Breast epithelium (tissue), 4 donors: ENCODE measurements at regions not wholly inside any gene's neighbourhood (a gene's known extent, or its start where the extent isn't known, plus 50 kb on each side); places are given as distances from the start of the nearest gene placed in this dataset.
A peak's percentile ranks its signal among the peaks of the same experiment; 100 is the strongest.

ENCODE experiments used
- DNase-seq, 2 donors: peaks; one replicate each; pipeline ENCODE4 v3.0.0-alpha.2; 2019; ENCODE audit warnings: low spot score in 2 of 2
- H3K27ac ChIP-seq, 2 donors: fragments of 200-600 bp; sonication (generic) in 1 of 2; one replicate each; pipeline ENCODE4 v1.5.1; 2016 to 2019; ENCODE audit warnings: mild to moderate bottlenecking in 1 of 2
- H3K27me3 ChIP-seq, 2 donors: fragments of 200-600 bp; sonication (generic) in 1 of 2; one replicate each; pipeline versions ENCODE4 v1.5.1 to v1.6.0; 2017 to 2019; ENCODE audit warnings: control low read depth in 1 of 2, mild to moderate bottlenecking in 1 of 2
- H3K36me3 ChIP-seq: fragments of 200-600 bp; one replicate; pipeline ENCODE4 v1.5.1; 2019
- H3K4me1 ChIP-seq, 2 donors: fragments of 200-600 bp; sonication (generic); one replicate each; pipeline ENCODE4 v1.5.1; 2016 to 2019; ENCODE audit warnings: control low read depth in 1 of 2
- H3K4me3 ChIP-seq, 3 donors: fragments of 200-600 bp; sonication (generic); 1 replicate in 2 of 3; 2 replicates in 1 of 3; pipeline ENCODE4 v1.5.1; 2016 to 2019; ENCODE audit warnings: mild to moderate bottlenecking in 3 of 3, moderate library complexity in 2 of 3
- H3K9me3 ChIP-seq, 2 donors: fragments of 200-600 bp; sonication (generic) in 1 of 2; one replicate each; pipeline ENCODE4 v1.5.1; 2016 to 2019; ENCODE audit warnings: control low read depth in 1 of 2
- POLR2A ChIP-seq: fragments of 450-650 bp; IDR thresholded peaks from one replicate; pipeline ENCODE4 v1.6.1; 2016; ENCODE audit warnings: antibody characterized with exemption, mild to moderate bottlenecking, moderate library complexity
- POLR2AphosphoS5 ChIP-seq, 3 donors: sonication (generic); formaldehyde crosslinking; IDR thresholded peaks; one replicate each; pipeline ENCODE4 v1.6.1; 2017; ENCODE audit warnings: antibody characterized with exemption in 3 of 3
- intact Hi-C: fragments of 100-400 bp; cut with DNase I; formaldehyde crosslinking; loops from one replicate; pipeline ENCODE4 v1.15.1; 2023; ENCODE audit warnings: low total_unique reads
- TF ChIP-seq, protein P1 (sequence below), 3 donors: fragments of 450-650 bp; IDR thresholded peaks; one replicate each; pipeline ENCODE4 v1.5.1; 2016 to 2017; ENCODE audit warnings: antibody characterized with exemption in 3 of 3, mild to moderate bottlenecking in 3 of 3, moderate library complexity in 3 of 3

DNA sequence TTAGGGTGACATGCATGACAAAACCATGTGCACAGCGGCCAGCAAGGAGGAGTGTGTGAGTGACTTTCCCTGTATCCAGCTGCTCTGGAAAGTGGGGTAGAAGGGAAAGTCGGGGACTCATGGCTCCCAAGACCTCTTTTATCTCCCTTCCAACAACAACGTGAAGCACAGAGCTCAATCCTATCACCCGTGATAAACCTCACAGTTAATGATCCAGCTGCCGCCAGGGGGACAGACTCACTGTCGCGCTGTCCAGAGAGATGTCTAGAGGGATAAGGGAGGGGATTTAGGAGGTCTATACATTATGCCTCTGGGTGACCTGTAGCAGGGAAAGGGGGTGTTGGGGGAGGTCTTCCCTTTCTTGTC is 84.0 kb upstream of the SMNDC1 start:
- H3K27me3 ChIP-seq: no peaks in the 10 kb centered on the region
- TF ChIP-seq POLR2AphosphoS5 (IDR thresholded peaks at IDR 0.05): no peak
- TF ChIP-seq POLR2A: no peak
- TF ChIP-seq, protein P1, sequence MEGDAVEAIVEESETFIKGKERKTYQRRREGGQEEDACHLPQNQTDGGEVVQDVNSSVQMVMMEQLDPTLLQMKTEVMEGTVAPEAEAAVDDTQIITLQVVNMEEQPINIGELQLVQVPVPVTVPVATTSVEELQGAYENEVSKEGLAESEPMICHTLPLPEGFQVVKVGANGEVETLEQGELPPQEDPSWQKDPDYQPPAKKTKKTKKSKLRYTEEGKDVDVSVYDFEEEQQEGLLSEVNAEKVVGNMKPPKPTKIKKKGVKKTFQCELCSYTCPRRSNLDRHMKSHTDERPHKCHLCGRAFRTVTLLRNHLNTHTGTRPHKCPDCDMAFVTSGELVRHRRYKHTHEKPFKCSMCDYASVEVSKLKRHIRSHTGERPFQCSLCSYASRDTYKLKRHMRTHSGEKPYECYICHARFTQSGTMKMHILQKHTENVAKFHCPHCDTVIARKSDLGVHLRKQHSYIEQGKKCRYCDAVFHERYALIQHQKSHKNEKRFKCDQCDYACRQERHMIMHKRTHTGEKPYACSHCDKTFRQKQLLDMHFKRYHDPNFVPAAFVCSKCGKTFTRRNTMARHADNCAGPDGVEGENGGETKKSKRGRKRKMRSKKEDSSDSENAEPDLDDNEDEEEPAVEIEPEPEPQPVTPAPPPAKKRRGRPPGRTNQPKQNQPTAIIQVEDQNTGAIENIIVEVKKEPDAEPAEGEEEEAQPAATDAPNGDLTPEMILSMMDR (IDR thresholded peaks at IDR 0.05): no peak
- H3K4me1 ChIP-seq: peaks cover 0 to 6% of the 10 kb centered on the region in 2 donors
- DNase-seq: no peak
- intact Hi-C loops: no loop called here
- H3K9me3 ChIP-seq: no peaks in the 10 kb centered on the region
- H3K36me3 ChIP-seq: no peaks in the 10 kb centered on the region
- no peak overlapping the region for H3K4me3 ChIP-seq
- peak overlapping the region in 1 of 2 donors; percentile 10 for H3K27ac ChIP-seq

DNA sequence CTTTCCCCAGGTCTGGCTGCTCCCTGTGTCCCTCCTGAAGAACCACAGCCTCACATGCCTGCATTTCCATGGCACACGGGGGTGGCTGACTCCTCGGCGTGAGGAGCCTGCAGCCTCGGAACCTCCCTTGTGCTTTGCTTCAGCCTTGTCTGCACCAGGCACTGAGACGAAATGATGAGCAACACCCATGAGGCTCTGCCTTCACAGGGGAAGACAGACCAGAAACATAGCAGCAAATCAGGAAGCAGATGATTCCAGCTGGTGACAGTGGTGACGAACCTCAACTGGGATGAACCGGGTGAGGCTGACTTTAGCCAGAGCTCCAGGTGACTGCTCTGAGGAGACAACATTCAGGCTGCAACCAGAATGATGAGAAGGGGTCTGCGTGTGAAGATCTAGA is 84.5 kb upstream of the SMNDC1 start:
- H3K9me3 ChIP-seq: no peaks in the 10 kb centered on the region
- DNase-seq: no peak

DNA sequence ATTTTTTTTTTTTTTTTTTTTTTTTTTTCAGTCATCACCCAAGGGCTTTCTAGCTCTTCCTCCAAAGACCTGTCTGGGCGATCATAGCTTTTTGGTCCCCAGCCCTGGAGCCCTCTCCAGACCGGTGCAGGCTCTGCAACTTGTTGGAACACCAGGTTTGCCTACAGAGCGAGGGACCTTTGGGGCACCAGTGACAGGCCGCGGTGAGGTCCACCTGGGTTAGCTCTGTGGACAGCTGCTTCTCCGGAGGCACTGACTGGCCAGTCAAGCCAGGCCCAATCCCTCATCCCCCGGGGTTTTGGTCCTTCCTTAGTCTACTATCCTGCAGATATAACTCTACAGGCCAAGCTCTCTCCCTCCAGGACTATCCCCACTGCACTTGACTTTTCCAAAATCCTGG is 86.8 kb upstream of the SMNDC1 start:
- no peak for DNase-seq
- no peaks in the 10 kb centered on the region for H3K36me3 ChIP-seq
- H3K4me1 ChIP-seq: peaks cover 0 to 11% of the 10 kb centered on the region in 2 donors
- H3K9me3 ChIP-seq: no peaks in the 10 kb centered on the region
- TF ChIP-seq POLR2A: no peak
- no peaks in the 10 kb centered on the region for H3K27me3 ChIP-seq
- H3K4me3 ChIP-seq: no peak overlapping the region
- intact Hi-C loops: no loop called here
- H3K27ac ChIP-seq: no peak overlapping the region

More for the DNA sequence above, 84.5 kb upstream of the SMNDC1 start:
- H3K4me3 ChIP-seq: no peak overlapping the region
- peaks cover 0 to 6% of the 10 kb centered on the region in 2 donors for H3K4me1 ChIP-seq
- intact Hi-C loops: no loop called here
- TF ChIP-seq POLR2A (no peak), POLR2AphosphoS5 (IDR thresholded peaks at IDR 0.05) (no peak)
- TF ChIP-seq, protein P1 (IDR thresholded peaks at IDR 0.05): no peak
- no peaks in the 10 kb centered on the region for H3K36me3 ChIP-seq
- H3K27ac ChIP-seq: no peak overlapping the region
- H3K27me3 ChIP-seq: no peaks in the 10 kb centered on the region

DNA sequence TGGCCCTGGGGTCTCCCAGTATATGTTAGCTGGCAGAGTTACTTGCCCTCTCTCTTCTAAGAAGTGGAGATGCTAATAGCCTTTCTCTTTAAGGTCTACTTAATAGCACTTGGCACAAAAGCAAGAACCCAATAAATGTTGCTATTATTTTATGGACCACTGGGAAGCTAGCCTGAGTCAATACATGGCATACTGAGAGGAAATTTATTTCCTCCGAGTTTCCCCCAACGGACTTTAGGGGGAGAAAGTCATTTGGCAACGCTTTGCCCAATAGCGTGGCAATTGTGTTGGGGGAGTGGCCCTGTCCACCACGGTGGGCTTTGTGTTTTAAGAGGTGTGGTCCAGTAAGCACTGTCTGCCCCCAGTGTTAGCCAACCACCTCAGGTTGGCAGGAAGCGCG is 87.4 kb upstream of the SMNDC1 start:
- TF ChIP-seq POLR2AphosphoS5 (IDR thresholded peaks at IDR 0.05) (no peak), POLR2A (no peak)
- TF ChIP-seq, protein P1 (IDR thresholded peaks at IDR 0.05): no peak
- Histone ChIP-seq H3K4me3 (no peak overlapping the region), H3K4me1 (peaks cover 0 to 11% of the 10 kb centered on the region in 2 donors), H3K27ac (no peak overlapping the region), H3K27me3 (no peaks in the 10 kb centered on the region), H3K9me3 (no peaks in the 10 kb centered on the region), H3K36me3 (no peaks in the 10 kb centered on the region)
- intact Hi-C loops: no loop called here
- no peak for DNase-seq

DNA sequence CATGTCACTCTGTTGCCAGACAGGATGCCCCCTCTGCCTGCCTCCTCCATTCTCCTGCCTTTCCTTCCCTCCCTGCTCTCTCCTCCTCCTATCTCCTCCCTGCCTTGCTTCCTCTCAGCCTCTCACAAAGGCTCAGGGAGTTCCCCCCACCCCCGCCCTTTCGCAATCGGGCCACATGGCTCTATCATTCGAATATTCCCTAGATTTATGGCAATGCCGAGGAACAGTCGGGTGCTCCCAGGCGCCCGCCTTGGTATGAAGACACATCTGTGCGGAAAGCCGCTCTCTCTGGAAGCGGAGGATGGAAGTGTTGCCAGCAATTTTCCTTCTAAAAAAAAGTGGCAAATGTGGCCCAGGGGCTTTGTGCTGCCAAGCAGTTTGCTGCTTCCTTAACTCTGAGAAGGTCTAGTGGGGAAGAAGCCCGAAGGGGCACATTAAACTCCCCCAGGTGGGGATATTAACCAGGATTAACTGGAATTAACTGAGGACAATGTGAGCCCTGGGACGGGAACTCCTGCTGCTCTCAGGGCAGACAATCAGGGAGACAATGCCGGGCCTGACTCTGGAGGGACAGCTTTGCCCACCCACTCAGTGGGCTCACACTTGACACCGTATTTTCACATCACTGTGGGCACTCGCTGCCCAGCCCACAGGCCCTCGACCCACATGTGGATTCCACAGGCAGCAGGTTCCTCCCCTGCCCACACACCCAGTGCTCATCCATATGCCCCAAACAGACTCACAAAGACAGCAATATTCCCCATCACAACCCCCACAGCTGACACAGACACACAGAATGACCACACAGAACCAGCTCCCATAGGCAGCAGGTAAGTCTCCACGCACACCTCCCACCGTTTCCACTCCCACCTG is 88.4 kb upstream of the SMNDC1 start:
- H3K9me3 ChIP-seq: no peaks in the 10 kb centered on the region
- no peaks in the 10 kb centered on the region for H3K36me3 ChIP-seq
- H3K4me1 ChIP-seq: peaks cover 0 to 11% of the 10 kb centered on the region in 2 donors
- DNase-seq: peak in 1 of 2 donors; percentile 41
- peak overlapping the region in 1 of 3 donors; percentile 28 for H3K4me3 ChIP-seq
- TF ChIP-seq POLR2AphosphoS5 (IDR thresholded peaks at IDR 0.05): peak in 1 of 3 donors; percentile 9
- TF ChIP-seq, protein P1 (IDR thresholded peaks at IDR 0.05): no peak
- no peaks in the 10 kb centered on the region for H3K27me3 ChIP-seq
- H3K27ac ChIP-seq: peak overlapping the region in 1 of 2 donors; percentile 13
- intact Hi-C loops: no loop called here
